DOHH2 (cell line): ENCODE measurements at regions not wholly inside any gene's neighbourhood (a gene's known extent, or its start where the extent isn't known, plus 50 kb on each side); places are given as distances from the start of the nearest gene placed in this dataset.
A peak's percentile ranks its signal among the peaks of the same experiment; 100 is the strongest.

Experiments used
- H3F3A ChIP-seq: fragments of 200-600 bp; sonication (generic), shearing (Covaris generic); 2 replicates; pipeline ENCODE4 v1.6.0; 2016; ENCODE audit warnings: antibody characterized with exemption, mild to moderate bottlenecking; ENCODE audit not compliant: control insufficient read depth, insufficient read depth
- H3K27ac ChIP-seq: fragments of 200-600 bp; sonication (generic); 2 replicates; pipeline ENCODE4 v1.5.1; 2014; ENCODE audit warnings: low read depth, mild to moderate bottlenecking, low read length, moderate library complexity
- H3K27me3 ChIP-seq: fragments of 200-600 bp; sonication (generic); 2 replicates; pipeline ENCODE4 v1.6.1; 2014; ENCODE audit warnings: mild to moderate bottlenecking, low read length, mixed read lengths; ENCODE audit not compliant: control insufficient read depth
- H3K36me3 ChIP-seq: fragments of 200-600 bp; sonication (generic); 2 replicates; pipeline ENCODE4 v1.6.1; 2014; ENCODE audit warnings: mild to moderate bottlenecking, low read length, moderate library complexity, mixed read lengths; ENCODE audit not compliant: control insufficient read depth
- H3K4me1 ChIP-seq: fragments of 200-600 bp; sonication (generic); 2 replicates; pipeline ENCODE4 v1.6.1; 2014; ENCODE audit warnings: mild to moderate bottlenecking, low read length, mixed read lengths; ENCODE audit not compliant: control insufficient read depth
- H3K4me2 ChIP-seq: fragments of 200-600 bp; sonication (generic); 2 replicates; pipeline ENCODE4 v1.6.0; 2014; ENCODE audit warnings: mild to moderate bottlenecking, low read length, moderate library complexity
- H3K4me3 ChIP-seq: fragments of 200-600 bp; sonication (generic); 2 replicates; pipeline ENCODE4 v1.5.1; 2014; ENCODE audit warnings: mild to moderate bottlenecking, low read length, mixed read lengths
- H3K79me2 ChIP-seq: fragments of 200-600 bp; sonication (generic); 2 replicates; pipeline ENCODE4 v1.6.1; 2014; ENCODE audit warnings: mild to moderate bottlenecking, low read length, mixed read lengths; ENCODE audit not compliant: control insufficient read depth
- H3K9me2 ChIP-seq: fragments of 200-600 bp; sonication (generic); replicated peaks from 2 replicates; pipeline ENCODE4 v1.6.1; 2014; ENCODE audit warnings: mild to moderate bottlenecking, low read length, mixed read lengths; ENCODE audit not compliant: control insufficient read depth
- H3K9me3 ChIP-seq: fragments of 200-600 bp; sonication (generic); 2 replicates; pipeline ENCODE4 v1.6.1; 2014; ENCODE audit warnings: antibody characterized with exemption, low read length, mixed read lengths; ENCODE audit not compliant: control insufficient read depth, insufficient read depth
- H4K20me1 ChIP-seq: fragments of 200-600 bp; sonication (generic); 2 replicates; pipeline ENCODE4 v1.6.0; 2014; ENCODE audit warnings: low read depth, mild to moderate bottlenecking, antibody characterized with exemption, low read length, moderate library complexity; ENCODE audit not compliant: control insufficient read depth, insufficient read depth
- CTCF ChIP-seq: fragments of 200-600 bp; sonication (generic); IDR thresholded peaks from one replicate; pipeline ENCODE4 v1.5.1; 2014; ENCODE audit warnings: antibody characterized with exemption, mild to moderate bottlenecking, low read depth, low read length; ENCODE audit not compliant: poor library complexity, severe bottlenecking
- EZH2phosphoT487 ChIP-seq: fragments of 200-600 bp; sonication (generic); IDR thresholded peaks from 2 replicates; pipeline ENCODE4 v1.6.1; 2017; ENCODE audit warnings: borderline replicate concordance, mild to moderate bottlenecking, antibody characterized with exemption, low read length, moderate library complexity, mixed read lengths

GRCh38 chr10:6841761-6842160 is 261.7 kb upstream of the PRKCQ start:
- H4K20me1 ChIP-seq, result no peaks in the 10 kb centered on the region
- no peaks in the 10 kb centered on the region for H3K36me3 ChIP-seq
- peaks cover 3% of the 10 kb centered on the region; the same call in 1 of the 2 replicates for H3F3A ChIP-seq
- no peaks in the 10 kb centered on the region for H3K9me3 ChIP-seq
- TF ChIP-seq CTCF (no peak), EZH2phosphoT487 (no peak)
- H3K27me3 ChIP-seq, result no peaks in the 10 kb centered on the region
- H3K4me3 ChIP-seq, result no peak overlapping the region
- no peaks in the 10 kb centered on the region for H3K9me2 ChIP-seq
- H3K79me2 ChIP-seq, result no peaks in the 10 kb centered on the region
- no peak overlapping the region for H3K4me2 ChIP-seq
- no peak overlapping the region for H3K27ac ChIP-seq
- no peaks in the 10 kb centered on the region for H3K4me1 ChIP-seq

GRCh38 chr10:6840766-6841165 is 260.7 kb upstream of the PRKCQ start:
- H3K36me3 ChIP-seq, result no peaks in the 10 kb centered on the region
- H3K9me2 ChIP-seq, result no peaks in the 10 kb centered on the region
- no peaks in the 10 kb centered on the region for H3K4me1 ChIP-seq
- no peaks in the 10 kb centered on the region for H3K79me2 ChIP-seq
- no peak overlapping the region for H3K4me2 ChIP-seq
- TF ChIP-seq EZH2phosphoT487 (no peak), CTCF (no peak)
- no peaks in the 10 kb centered on the region for H4K20me1 ChIP-seq
- H3K27ac ChIP-seq, result no peak overlapping the region
- H3K9me3 ChIP-seq, result no peaks in the 10 kb centered on the region
- peaks cover 11% of the 10 kb centered on the region for H3F3A ChIP-seq
- H3K4me3 ChIP-seq, result no peak overlapping the region
- no peaks in the 10 kb centered on the region for H3K27me3 ChIP-seq

- no peaks in the 10 kb centered on the region for H4K20me1 ChIP-seq
- H3K9me2 ChIP-seq, result no peaks in the 10 kb centered on the region
- no peak for TF ChIP-seq EZH2phosphoT487
- no peak for TF ChIP-seq CTCF
- H3K4me1 ChIP-seq, result no peaks in the 10 kb centered on the region
- no peaks in the 10 kb centered on the region for H3K79me2 ChIP-seq
- H3K36me3 ChIP-seq, result no peaks in the 10 kb centered on the region
- peaks cover 11% of the 10 kb centered on the region for H3F3A ChIP-seq
- no peaks in the 10 kb centered on the region for H3K27me3 ChIP-seq
- H3K4me3 ChIP-seq, result no peak overlapping the region
- no peaks in the 10 kb centered on the region for H3K9me3 ChIP-seq
- no peak overlapping the region for H3K27ac ChIP-seq
- no peak overlapping the region for H3K4me2 ChIP-seq
Measured at GRCh38 chr10:6840201-6840691, 260.2 kb upstream of the PRKCQ start.

GRCh38 chr10:6838118-6838517 is 258.0 kb upstream of the PRKCQ start:
- Histone ChIP-seq H3K4me2 (no peak overlapping the region), H3K27ac (no peak overlapping the region), H4K20me1 (no peaks in the 10 kb centered on the region), H3F3A (peaks cover 11% of the 10 kb centered on the region), H3K36me3 (no peaks in the 10 kb centered on the region), H3K4me3 (no peak overlapping the region), H3K79me2 (no peaks in the 10 kb centered on the region), H3K4me1 (no peaks in the 10 kb centered on the region), H3K9me2 (no peaks in the 10 kb centered on the region), H3K9me3 (no peaks in the 10 kb centered on the region), H3K27me3 (no peaks in the 10 kb centered on the region)
- no peak for TF ChIP-seq EZH2phosphoT487
- peak; percentile 38 for TF ChIP-seq CTCF
